ENCODE measurements at regions not wholly inside any gene's neighbourhood (a gene's known extent, or its start where the extent isn't known, plus 50 kb on each side); places are given as distances from the start of the nearest gene placed in this dataset.

DNA sequence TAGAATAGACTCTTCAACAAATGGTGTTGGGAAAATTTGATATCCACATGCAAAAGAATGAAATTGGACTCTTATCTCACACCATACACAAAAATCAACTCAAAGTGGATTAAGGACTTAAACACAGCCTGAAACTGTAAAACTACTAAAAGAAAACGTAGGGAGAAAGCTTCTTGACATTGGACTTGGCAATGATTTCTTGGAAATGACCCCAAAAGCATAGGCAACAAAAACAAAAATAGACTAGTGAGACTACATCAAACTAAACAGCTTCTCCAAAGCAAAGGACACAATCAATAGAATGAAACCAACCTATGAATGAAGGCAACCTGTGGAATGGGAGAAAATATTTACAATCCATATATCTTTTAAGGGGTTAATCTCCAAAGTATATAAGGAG is 94.7 kb upstream of the INTU start:
- no peak for DNase-seq

DNA sequence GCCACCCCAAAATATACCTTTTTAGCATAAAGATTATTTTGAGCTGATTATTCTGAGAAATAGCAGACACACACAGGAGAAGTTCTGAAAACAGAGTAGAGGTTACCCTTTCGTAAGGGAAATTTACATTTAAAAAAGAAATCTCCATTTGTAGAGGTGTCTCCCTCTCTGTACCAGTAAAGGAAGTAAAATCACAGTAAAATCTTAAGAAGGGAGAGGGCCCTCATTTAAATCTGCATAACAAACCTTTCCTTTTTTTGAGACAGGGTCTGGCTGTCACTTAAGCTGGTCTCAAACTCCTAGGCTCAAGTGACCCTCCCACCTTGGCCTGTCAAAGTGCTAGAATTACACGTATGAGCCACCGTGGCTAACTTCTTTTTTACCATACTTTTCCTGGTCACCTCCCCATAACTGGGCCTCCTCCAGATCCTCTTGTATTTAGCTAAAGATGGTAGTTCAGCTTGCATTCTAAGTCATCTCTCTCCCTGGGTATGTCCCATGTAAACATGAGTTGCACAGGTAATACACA is 92.2 kb upstream of the INTU start:
- no peak for DNase-seq

DNA sequence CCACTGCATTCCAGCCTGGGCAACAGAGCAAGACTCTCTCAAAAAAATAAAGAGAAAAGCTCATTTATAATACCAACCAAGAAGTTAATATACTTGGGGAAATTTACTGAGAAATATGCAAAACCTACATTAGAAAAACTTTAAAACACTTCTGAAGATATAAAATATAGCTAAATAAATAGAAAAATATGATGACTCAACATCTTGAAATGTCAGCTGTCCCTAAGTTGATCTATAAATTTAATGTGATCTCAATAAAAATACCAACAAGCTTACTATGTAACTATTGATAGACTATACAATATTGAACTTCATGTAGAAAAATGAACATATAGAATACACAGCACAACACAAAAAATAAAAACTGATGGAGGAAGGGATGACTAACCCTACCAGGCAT is 87.5 kb upstream of the INTU start:
- DNase-seq, result no peak

DNA sequence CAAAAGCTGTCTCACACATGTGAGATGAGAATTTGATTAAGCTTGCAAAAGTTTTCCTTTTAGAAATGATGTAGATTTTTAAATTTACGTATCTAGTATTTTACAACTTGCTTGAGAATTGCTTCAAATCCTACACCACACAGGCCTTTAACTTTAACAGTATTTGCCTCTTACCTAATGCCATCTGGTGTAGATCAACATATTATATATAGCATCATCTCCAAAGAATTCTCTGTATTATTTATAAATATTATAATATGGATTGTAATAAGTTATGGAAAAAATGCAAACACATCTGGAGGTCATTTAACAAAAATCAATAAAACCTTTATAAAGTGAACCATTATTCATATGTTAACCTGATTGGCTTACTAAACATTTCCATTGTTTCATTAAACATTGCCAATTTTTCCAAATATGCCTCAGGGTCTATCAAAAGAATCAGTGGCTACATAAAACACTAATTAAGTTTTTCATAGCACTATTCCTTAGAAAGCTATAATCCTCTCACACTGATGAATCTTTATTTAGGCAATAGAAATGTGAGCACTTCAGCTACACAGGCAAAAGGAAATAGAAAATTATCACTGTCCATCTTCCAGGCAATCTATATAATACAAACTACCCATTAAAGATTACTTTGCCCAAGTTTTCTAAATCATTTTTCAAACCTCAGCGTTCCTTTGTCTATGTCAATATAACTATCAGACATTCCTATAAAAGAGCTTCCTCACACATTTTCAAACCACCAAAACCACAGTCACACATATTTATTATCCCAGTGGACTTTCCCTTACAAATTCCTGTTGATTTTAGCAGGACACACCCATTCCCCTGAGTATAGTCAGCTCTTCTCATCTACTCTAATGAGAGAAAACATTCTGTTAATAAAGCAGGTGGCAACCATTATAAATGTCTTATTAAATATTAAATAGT is 83.5 kb upstream of the INTU start:
- no peak for DNase-seq

DNA sequence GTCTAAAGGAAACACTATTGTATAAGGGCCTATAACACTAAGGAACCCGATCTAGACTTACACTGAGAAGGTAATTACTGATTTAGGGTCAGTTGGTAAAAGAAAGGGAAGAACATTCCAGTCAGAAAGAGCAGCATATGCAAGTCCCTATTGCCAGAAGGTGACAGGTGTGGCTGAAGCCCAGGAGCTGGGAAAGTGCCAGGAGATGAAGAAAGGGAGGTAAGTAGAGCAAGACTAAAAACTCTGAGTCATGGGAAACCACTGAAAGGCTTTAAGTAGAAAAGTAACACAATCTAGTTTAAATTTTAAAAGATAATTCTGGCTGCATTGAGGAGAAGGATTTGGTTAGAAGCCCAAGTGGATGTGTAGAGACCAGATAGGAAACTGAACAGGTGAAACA is 77.7 kb upstream of the INTU start:
- DNase-seq, result no peak

DNA sequence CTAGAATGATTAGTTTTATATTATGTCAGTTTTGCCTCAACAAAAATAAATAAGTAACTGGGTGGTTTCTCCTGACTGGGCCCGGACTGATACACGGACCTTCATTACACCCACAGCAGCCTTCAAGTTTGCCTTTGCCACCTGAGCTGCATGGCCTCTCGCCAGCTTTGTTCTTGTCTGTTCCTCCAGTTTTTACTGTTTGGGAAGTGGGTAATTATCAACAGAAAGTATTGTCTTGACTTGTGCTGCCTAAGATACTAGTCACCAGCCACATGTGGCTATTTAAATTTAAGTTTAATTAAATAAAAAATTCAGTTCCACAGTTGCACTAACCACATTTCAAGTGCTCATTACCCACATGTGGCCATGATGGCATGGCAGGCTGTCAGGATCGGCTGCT is 74.7 kb upstream of the INTU start:
- DNase-seq, result no peak

DNA sequence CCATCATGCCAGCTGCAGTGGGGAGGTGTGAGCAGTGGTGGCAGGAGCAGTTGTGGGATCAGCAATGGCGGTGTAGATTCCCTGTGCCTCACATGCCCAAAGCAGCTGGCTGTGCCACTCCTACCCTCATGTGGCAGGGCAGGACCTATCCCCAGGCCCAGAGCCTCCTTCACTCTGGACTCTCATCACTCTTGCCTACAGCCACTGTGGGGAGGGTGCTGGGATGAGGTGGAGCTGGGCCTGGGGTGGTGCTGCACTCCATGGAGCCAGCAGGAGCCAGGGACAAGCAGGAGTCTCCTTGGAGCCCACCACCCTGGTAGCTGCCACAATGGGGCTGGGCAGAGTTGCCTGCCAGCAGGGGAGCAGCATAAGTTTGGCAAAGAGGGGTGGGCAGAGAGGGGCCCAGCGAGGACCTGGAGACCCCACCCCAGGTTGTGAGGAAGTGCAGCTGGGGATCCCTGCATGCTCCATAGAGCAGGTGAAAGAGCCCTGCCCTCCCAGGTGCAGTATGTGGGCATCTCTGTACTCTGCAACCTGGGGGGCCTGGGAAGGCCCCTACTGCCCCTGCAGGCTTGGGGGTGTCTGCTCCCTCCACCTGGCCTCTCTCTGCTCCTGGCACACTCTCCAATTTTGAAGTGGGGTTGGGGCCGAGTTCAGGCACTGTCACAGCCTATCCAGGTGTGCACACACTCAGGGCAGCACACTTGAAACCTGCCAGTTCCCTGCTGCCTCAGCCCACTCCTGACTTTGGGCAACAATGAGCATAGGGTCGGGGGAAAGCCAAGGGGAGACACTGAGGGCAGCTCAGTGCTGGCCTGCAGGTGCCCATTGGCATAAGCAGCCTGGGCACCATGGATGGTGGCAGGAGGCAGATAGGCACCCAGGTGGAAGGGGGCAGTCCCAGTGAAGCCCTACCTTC is 74.0 kb upstream of the INTU start:
- no peak for DNase-seq

DNA sequence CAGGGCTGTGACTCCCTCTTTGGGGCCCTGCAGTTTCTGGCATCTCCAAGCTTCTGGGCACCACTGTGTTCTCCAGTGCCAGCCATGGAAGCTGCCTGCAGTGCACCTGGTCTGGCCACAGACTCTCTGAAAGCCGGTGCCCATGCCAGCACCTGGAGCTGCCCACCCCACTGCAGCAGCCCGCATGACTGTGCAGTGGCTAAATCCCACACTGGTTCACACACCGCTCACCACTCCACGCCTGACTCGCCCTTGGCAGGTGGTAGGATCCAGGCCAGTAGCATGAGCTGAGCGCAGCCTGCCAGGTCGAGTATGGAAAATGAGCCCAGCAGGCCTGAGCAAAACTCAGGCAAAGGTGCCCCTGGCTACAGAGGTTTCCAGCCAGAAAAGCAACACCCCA is 72.8 kb upstream of the INTU start:
- DNase-seq, result no peak

DNA sequence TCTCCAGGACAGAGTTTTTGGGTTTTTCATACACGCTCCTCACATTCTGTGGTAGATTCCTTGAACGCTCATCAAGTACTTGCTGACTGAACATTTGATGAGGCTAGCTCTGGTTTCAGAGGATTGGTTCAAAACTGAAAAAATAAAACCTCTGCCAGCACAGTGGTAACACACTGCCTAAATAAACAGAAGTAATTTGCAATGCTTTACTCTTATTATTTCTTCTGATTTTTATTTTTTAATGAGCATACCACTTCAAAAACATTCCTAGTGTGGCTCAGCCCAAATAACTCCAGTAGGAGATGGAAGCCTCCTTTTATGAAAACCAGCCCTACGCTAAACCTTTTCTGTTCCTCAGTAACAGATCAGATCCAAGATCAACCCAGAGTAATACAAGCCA is 72.0 kb upstream of the INTU start:
- no peak for DNase-seq

DNA sequence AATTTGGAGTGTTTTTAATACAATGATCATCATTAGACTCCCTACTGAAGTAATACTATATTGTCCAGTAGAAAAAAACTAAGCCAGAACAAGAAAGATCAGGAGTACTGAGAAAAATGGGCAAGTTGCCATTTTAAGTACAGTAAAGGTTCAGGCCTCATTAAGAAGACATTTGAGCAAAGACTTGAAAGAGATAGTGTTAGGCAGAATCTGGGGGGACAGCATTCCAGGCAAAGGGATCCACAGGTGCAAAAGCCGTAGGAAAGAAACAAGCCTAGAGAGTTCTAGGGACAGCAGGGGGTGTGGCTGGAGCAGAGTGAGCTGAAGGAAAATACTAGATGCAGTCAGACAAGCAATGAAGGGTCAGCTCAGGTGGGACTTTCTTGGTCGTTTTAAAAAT is 58.1 kb upstream of the INTU start:
- no peak for DNase-seq

DNA sequence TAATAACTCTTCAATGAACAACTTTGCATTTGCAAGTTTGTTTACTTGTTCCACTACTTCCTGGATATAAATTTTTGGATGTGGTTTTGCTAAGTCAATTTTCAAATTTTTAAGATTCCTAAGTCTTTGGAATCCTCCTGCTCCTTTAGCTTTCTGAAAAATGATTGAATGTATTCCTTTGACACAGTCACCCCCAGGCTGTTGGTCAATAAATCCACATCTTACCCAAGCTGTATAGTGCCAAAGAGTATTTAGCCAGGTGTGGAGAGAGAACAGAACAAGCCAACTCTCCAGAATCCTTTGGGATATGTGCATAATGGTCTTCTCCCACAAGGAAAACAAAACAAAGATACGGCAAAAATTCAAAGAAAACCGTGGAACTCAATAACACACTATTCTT is 56.9 kb upstream of the INTU start:
- no peak for DNase-seq

DNA sequence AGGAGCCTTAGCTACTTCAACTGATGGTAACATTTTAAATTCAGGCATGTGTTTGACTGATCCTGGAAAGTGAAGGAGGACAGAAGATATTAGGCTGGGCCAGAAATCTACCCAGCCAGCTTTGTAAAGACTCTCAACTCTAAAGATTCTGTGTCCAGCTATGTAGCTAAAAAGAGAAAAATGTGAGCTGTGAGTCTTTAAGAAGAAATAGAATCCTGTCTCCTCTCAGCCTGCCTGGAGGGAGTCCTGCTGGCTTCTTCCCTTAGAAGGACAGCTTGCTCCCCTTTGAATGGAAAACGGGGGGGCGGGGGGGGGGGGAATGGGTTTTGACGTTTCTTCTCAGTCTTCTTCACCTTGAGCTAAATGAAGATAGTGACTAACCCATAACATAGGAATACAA is 54.3 kb upstream of the INTU start:
- no peak for DNase-seq

DNA sequence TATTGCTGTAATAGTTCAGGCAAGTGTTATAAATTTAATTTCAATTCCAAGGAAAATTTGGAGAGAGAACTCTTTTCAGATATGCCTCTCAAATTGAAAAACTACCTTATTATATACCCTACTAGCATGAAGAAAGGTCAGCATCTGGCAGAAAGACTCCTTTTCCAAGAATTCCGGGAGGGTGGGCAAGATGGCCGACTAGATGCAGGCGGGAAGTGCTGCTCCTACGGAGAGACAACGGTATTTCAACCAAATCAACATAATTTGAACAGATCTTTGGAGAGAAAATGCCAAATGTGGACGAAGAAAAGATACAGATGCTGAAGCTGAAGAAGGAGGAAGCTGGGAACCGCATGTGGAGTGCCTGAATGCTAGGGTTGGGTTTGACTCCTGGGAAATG is 53.8 kb upstream of the INTU start:
- DNase-seq, result no peak

DNA sequence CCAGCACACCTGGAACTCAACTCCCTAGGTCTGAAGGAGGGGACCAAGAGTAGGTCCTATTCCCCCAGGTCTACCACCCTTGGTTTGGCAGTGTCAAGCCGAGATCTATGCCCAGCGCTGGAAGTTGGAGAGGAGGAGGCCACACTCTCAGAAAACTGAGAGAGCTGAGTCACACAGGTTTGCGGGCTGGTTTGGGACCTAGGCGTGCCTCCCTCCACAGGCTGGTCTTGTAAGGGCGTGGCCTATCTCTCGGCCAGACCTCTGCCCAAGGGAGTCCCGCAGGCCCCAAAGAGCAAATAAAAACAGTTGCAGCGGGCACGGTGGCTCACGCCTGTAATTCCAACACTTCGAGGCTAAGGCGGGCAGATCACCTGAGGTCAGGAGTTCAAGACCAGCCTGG is 52.9 kb upstream of the INTU start:
- DNase-seq, result no peak

DNA sequence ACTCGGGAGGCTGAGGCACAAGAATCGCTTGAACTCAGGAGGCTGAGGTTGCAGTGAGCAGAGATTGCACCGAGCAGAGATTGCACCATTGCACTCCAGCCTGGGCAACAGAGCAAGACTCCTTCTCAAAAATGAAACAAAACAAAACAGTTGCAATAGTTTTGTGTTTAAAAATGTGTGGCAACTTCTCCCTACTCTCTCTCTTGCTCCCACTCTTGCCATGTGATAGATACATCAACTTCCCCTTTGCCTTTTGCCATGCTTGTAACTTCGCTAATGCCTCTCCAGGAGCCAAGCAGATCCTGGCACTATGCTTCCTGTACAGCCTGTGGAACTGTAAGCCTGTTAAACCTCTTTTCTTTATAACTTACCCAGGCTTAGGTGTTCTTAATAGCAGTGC is 52.5 kb upstream of the INTU start:
- DNase-seq, result no peak

DNA sequence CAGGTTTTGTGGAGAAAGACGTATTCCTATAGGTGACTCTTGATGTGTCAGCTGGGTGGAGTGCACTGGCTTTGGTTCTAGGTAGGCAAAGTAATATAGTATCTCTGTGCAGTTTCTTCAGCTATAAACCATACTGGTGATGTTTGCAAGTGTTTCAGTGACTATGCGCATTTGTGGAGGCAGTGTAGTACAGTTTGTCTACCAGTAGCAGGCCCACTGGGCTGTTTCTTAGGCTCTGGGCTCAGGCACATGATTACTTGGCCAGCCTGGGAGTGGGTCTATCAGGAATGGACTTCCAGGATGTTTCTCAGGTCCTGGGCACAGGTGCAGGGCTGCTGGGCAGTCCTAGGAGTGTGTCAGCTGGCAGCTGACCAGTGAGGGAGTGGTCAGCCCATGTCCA is 51.9 kb upstream of the INTU start:
- no peak for DNase-seq
